H1 (cell line): ENCODE measurements at regions not wholly inside any gene's neighbourhood (a gene's known extent, or its start where the extent isn't known, plus 50 kb on each side); places are given as distances from the start of the nearest gene placed in this dataset.

Experiments used
- GABPA ChIP-seq: IDR thresholded peaks from 2 replicates; pipeline ENCODE4 v1.6.1; 2011; ENCODE audit warnings: mild to moderate bottlenecking, low read length, moderate library complexity, borderline replicate concordance; ENCODE audit not compliant: insufficient read depth
- NRF1 ChIP-seq: IDR thresholded peaks from 2 replicates; pipeline ENCODE4 v1.6.1; 2011; ENCODE audit warnings: mild to moderate bottlenecking, low read depth, low read length, improper control_type of control experiment
- POLR2A ChIP-seq, 2 experiments: IDR thresholded peaks; 1 replicate in 1 of 2; 2 replicates in 1 of 2; pipeline ENCODE4 v1.6.1; 2011; ENCODE audit warnings: low read depth in 2 of 2, low read length in 2 of 2, mild to moderate bottlenecking in 2 of 2; ENCODE audit errors: control extremely low read depth in 1 of 2
- RFX5 ChIP-seq: IDR thresholded peaks from 2 replicates; pipeline ENCODE4 v1.6.1; 2011; ENCODE audit warnings: low read depth, low read length, improper control_type of control experiment, borderline replicate concordance
- TAF7 ChIP-seq: optimal IDR thresholded peaks from 2 replicates; pipeline ENCODE3; 2011; ENCODE audit warnings: low read depth, mild to moderate bottlenecking, inconsistent platforms, low read length, moderate library complexity, borderline replicate concordance
- TEAD4 ChIP-seq: IDR thresholded peaks from 2 replicates; pipeline ENCODE4 v1.6.1; 2012; ENCODE audit warnings: low read depth, low read length, inconsistent platforms, mixed read lengths
- TF ChIP-seq, protein P1 (sequence below): fragments of 300-600 bp; sonication (generic); IDR thresholded peaks from 2 replicates; pipeline ENCODE4 v1.7.1; 2012; ENCODE audit warnings: low read length, moderate library complexity, mild to moderate bottlenecking, inconsistent platforms; ENCODE audit not compliant: insufficient replicate concordance

DNA sequence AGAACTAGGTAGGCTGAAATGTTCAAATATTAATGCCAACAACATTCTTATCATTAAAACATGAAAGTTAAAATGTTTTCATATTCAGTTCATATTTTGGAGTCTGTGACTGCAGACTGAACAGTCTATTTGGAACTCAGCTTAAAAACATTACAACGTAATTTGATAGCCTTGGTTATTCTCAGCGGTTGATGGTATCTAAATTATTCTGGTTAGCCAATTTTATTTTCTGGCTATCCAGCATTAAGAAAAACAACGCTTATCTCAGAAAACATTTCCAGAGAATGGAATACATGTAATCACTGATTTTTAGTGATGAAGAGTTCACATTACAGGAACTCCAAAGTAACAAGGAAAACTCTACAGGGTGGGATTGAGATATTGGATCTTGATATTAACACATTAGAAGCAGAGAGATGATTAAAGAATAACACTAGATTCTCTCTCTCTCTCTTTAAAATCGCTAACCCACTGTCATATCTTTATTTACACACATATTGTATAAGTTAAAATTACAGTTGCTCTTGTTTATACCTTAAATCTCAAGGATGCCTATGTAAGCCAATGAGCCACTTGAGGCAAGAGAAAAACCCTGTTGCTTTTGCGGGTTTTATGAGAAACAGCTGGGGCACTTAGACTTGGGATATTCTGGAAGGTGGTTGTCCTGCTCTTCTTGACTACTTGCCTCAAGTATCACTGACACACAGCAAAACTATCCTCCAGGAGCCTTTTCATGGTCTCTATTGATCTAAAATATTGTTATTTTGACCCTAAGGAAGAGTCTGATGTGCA, 84.9 kb downstream of the ICOS start (continued):
- TF ChIP-seq, protein P1, sequence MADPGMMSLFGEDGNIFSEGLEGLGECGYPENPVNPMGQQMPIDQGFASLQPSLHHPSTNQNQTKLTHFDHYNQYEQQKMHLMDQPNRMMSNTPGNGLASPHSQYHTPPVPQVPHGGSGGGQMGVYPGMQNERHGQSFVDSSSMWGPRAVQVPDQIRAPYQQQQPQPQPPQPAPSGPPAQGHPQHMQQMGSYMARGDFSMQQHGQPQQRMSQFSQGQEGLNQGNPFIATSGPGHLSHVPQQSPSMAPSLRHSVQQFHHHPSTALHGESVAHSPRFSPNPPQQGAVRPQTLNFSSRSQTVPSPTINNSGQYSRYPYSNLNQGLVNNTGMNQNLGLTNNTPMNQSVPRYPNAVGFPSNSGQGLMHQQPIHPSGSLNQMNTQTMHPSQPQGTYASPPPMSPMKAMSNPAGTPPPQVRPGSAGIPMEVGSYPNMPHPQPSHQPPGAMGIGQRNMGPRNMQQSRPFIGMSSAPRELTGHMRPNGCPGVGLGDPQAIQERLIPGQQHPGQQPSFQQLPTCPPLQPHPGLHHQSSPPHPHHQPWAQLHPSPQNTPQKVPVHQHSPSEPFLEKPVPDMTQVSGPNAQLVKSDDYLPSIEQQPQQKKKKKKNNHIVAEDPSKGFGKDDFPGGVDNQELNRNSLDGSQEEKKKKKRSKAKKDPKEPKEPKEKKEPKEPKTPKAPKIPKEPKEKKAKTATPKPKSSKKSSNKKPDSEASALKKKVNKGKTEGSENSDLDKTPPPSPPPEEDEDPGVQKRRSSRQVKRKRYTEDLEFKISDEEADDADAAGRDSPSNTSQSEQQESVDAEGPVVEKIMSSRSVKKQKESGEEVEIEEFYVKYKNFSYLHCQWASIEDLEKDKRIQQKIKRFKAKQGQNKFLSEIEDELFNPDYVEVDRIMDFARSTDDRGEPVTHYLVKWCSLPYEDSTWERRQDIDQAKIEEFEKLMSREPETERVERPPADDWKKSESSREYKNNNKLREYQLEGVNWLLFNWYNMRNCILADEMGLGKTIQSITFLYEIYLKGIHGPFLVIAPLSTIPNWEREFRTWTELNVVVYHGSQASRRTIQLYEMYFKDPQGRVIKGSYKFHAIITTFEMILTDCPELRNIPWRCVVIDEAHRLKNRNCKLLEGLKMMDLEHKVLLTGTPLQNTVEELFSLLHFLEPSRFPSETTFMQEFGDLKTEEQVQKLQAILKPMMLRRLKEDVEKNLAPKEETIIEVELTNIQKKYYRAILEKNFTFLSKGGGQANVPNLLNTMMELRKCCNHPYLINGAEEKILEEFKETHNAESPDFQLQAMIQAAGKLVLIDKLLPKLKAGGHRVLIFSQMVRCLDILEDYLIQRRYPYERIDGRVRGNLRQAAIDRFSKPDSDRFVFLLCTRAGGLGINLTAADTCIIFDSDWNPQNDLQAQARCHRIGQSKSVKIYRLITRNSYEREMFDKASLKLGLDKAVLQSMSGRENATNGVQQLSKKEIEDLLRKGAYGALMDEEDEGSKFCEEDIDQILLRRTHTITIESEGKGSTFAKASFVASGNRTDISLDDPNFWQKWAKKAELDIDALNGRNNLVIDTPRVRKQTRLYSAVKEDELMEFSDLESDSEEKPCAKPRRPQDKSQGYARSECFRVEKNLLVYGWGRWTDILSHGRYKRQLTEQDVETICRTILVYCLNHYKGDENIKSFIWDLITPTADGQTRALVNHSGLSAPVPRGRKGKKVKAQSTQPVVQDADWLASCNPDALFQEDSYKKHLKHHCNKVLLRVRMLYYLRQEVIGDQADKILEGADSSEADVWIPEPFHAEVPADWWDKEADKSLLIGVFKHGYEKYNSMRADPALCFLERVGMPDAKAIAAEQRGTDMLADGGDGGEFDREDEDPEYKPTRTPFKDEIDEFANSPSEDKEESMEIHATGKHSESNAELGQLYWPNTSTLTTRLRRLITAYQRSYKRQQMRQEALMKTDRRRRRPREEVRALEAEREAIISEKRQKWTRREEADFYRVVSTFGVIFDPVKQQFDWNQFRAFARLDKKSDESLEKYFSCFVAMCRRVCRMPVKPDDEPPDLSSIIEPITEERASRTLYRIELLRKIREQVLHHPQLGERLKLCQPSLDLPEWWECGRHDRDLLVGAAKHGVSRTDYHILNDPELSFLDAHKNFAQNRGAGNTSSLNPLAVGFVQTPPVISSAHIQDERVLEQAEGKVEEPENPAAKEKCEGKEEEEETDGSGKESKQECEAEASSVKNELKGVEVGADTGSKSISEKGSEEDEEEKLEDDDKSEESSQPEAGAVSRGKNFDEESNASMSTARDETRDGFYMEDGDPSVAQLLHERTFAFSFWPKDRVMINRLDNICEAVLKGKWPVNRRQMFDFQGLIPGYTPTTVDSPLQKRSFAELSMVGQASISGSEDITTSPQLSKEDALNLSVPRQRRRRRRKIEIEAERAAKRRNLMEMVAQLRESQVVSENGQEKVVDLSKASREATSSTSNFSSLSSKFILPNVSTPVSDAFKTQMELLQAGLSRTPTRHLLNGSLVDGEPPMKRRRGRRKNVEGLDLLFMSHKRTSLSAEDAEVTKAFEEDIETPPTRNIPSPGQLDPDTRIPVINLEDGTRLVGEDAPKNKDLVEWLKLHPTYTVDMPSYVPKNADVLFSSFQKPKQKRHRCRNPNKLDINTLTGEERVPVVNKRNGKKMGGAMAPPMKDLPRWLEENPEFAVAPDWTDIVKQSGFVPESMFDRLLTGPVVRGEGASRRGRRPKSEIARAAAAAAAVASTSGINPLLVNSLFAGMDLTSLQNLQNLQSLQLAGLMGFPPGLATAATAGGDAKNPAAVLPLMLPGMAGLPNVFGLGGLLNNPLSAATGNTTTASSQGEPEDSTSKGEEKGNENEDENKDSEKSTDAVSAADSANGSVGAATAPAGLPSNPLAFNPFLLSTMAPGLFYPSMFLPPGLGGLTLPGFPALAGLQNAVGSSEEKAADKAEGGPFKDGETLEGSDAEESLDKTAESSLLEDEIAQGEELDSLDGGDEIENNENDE = no peak
- TF ChIP-seq GABPA (no peak), TAF7 (no peak), POLR2A (IDR thresholded peaks at IDR 0.05; ENCODE audit: control extremely low read depth in 1 of 2, low read depth in 2 of 2, low read length in 2 of 2) (no peak), TEAD4 (no peak), NRF1 (no peak), RFX5 (no peak)
- TF ChIP-seq, all 59 proteins: peak for 0
